Fibroblast of lung (primary cell): ENCODE measurements at regions not wholly inside any gene's neighbourhood (a gene's known extent, or its start where the extent isn't known, plus 50 kb on each side); places are given as distances from the start of the nearest gene placed in this dataset.

Experiments
- DNase-seq, 2 donors: peaks; one replicate each; pipeline versions ENCODE4 v3.0.0 to v3.0.0-alpha.2; 2010; ENCODE audit warnings: low read depth in 2 of 2
- H2AFZ ChIP-seq: 2 replicates; pipeline ENCODE4 v1.5.1; 2012; ENCODE audit warnings: low read length, control low read depth, inconsistent platforms
- H3K27ac ChIP-seq: 2 replicates; pipeline ENCODE4 v1.5.1; 2011; ENCODE audit warnings: low read length, control low read depth; ENCODE audit not compliant: insufficient read depth
- H3K27me3 ChIP-seq: 2 replicates; pipeline ENCODE4 v1.5.1; 2011; ENCODE audit warnings: mild to moderate bottlenecking, low read length; ENCODE audit not compliant: control insufficient read depth, insufficient read depth
- H3K36me3 ChIP-seq: 2 replicates; pipeline ENCODE4 v1.5.1; 2011; ENCODE audit warnings: low read length; ENCODE audit not compliant: control insufficient read depth, insufficient read depth
- H3K4me1 ChIP-seq: 2 replicates; pipeline ENCODE4 v1.5.1; 2011; ENCODE audit warnings: low read length; ENCODE audit not compliant: control insufficient read depth, insufficient read depth; ENCODE audit errors: extremely low read depth
- H3K4me2 ChIP-seq: 2 replicates; pipeline ENCODE4 v1.5.1; 2011; ENCODE audit warnings: low read length, control low read depth; ENCODE audit not compliant: insufficient read depth; ENCODE audit errors: extremely low read depth
- H3K4me3 ChIP-seq, 4 experiments: fragments of 200-600 bp in 1 of 4; sonication (generic) in 1 of 4; replicated peaks in 1 of 4; 2 replicates each; pipeline ENCODE4 v1.5.1; 2011 to 2016; ENCODE audit warnings: low read length in 4 of 4, low read depth in 3 of 4, mild to moderate bottlenecking in 3 of 4, control low read depth in 2 of 4, inconsistent platforms in 1 of 4, mixed read lengths in 1 of 4; ENCODE audit not compliant: insufficient read depth in 1 of 4; ENCODE audit errors: control extremely low read depth in 1 of 4
- H3K79me2 ChIP-seq: 2 replicates; pipeline ENCODE4 v1.5.1; 2012; ENCODE audit warnings: mild to moderate bottlenecking, low read length, inconsistent platforms; ENCODE audit not compliant: control insufficient read depth, insufficient read depth
- H3K9ac ChIP-seq: 2 replicates; pipeline ENCODE4 v1.5.1; 2011; ENCODE audit warnings: mild to moderate bottlenecking, low read length, control low read depth; ENCODE audit not compliant: insufficient read depth
- H3K9me3 ChIP-seq: 2 replicates; pipeline ENCODE4 v1.5.1; 2012; ENCODE audit warnings: low read depth, low read length; ENCODE audit not compliant: control insufficient read depth, insufficient read depth
- H4K20me1 ChIP-seq: 2 replicates; pipeline ENCODE4 v1.5.1; 2011; ENCODE audit warnings: low read length; ENCODE audit not compliant: control insufficient read depth, insufficient read depth; ENCODE audit errors: extremely low read depth
- CTCF ChIP-seq, 2 donors: IDR thresholded peaks in 1 of 2; conservative IDR thresholded peaks in 1 of 2; 1 replicate in 1 of 2; 2 replicates in 1 of 2; pipeline ENCODE4 v1.5.1; 2011 to 2012; ENCODE audit warnings: low read length in 2 of 2, control low read depth in 1 of 2, inconsistent platforms in 1 of 2, low read depth in 1 of 2, mild to moderate bottlenecking in 1 of 2
- EZH2 ChIP-seq: IDR thresholded peaks from 2 replicates; pipeline ENCODE4 v1.5.1; 2012; ENCODE audit warnings: low read length, control low read depth, mild to moderate bottlenecking; ENCODE audit errors: missing control alignments

DNA sequence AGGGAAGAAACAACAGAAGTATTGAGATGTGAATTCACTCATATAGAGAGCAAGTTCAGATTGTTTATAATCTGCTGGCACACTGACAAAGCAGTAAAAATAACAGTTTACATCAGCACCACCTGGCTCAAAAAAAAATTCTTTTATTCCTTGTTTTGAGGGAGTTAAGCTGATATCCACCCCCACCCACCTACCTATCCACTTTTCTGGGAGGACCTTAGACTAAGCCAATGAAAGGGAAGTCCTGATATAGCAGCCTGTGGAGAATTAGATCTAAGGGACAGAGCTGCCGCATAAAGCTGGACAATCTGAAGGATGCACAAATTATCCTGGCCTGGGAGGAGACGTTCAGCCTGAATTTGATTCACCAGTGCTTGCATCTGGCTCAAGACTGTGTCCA lies 264.5 kb downstream of the RCHY1 start:
- no peak overlapping the region for H3K27ac ChIP-seq
- H3K9ac ChIP-seq, result no peak overlapping the region
- no peaks in the 10 kb centered on the region for H3K9me3 ChIP-seq
- no peak overlapping the region for H3K4me3 ChIP-seq
- DNase-seq, result no peak
- H3K4me1 ChIP-seq, result no peaks in the 10 kb centered on the region
- H3K27me3 ChIP-seq, result no peaks in the 10 kb centered on the region
- no peak overlapping the region for H3K4me2 ChIP-seq
- H3K79me2 ChIP-seq, result no peaks in the 10 kb centered on the region
- no peaks in the 10 kb centered on the region for H3K36me3 ChIP-seq
- H2AFZ ChIP-seq, result no peak overlapping the region
- TF ChIP-seq EZH2, result no peak
- TF ChIP-seq CTCF (conservative IDR thresholded peaks at IDR 0.05 in 1 of 2, IDR thresholded peaks at IDR 0.05 in 1 of 2; ENCODE audit: low read depth in 1 of 2, low read length in 2 of 2), result no peak
- H4K20me1 ChIP-seq, result no peaks in the 10 kb centered on the region

GRCh38 chr4:75248770-75249407 lies 265.3 kb downstream of the RCHY1 start:
- H3K9ac ChIP-seq, result no peak overlapping the region
- DNase-seq, result no peak
- TF ChIP-seq CTCF (conservative IDR thresholded peaks at IDR 0.05 in 1 of 2, IDR thresholded peaks at IDR 0.05 in 1 of 2; ENCODE audit: low read depth in 1 of 2, low read length in 2 of 2), result no peak
- TF ChIP-seq EZH2, result no peak

DNA sequence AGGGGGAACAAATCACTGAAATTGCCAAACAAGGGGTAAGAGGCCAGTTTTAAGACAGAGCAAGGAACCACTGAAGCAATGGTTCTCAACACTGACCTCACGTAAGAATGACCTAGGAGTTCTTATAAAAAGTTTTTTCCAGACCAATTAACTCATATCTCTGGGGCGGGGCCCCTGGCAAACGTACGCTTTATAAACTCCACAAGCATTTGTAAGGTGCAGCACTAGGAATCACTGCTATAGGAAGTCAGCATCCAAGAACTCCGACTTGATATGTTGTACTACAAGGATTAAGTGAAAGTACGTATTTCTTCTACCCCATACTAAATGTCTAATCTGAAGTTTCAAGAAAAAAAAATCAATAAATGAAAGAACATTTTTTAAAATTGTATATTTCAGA lies 269.9 kb downstream of the RCHY1 start:
- H3K36me3 ChIP-seq, result no peaks in the 10 kb centered on the region
- H3K9me3 ChIP-seq, result no peaks in the 10 kb centered on the region
- no peaks in the 10 kb centered on the region for H3K27me3 ChIP-seq
- H3K4me1 ChIP-seq, result no peaks in the 10 kb centered on the region
- no peaks in the 10 kb centered on the region for H3K79me2 ChIP-seq
- no peaks in the 10 kb centered on the region for H4K20me1 ChIP-seq
- H3K4me3 ChIP-seq, result no peak overlapping the region
- TF ChIP-seq EZH2 (no peak), CTCF (conservative IDR thresholded peaks at IDR 0.05 in 1 of 2, IDR thresholded peaks at IDR 0.05 in 1 of 2; ENCODE audit: low read depth in 1 of 2, low read length in 2 of 2) (no peak)
- H2AFZ ChIP-seq, result no peak overlapping the region
- H3K4me2 ChIP-seq, result no peak overlapping the region
- no peak overlapping the region for H3K27ac ChIP-seq
- DNase-seq, result no peak
- H3K9ac ChIP-seq, result no peak overlapping the region

More at GRCh38 chr4:75248770-75249407, 265.3 kb downstream of the RCHY1 start:
- Histone ChIP-seq H3K4me3 (no peak overlapping the region), H2AFZ (no peak overlapping the region), H4K20me1 (no peaks in the 10 kb centered on the region), H3K27me3 (no peaks in the 10 kb centered on the region), H3K4me1 (no peaks in the 10 kb centered on the region), H3K79me2 (no peaks in the 10 kb centered on the region), H3K4me2 (no peak overlapping the region), H3K9me3 (no peaks in the 10 kb centered on the region), H3K27ac (no peak overlapping the region), H3K36me3 (no peaks in the 10 kb centered on the region)
